IMR-90 (cell line): ENCODE measurements at regions not wholly inside any gene's neighbourhood (a gene's known extent, or its start where the extent isn't known, plus 50 kb on each side); places are given as distances from the start of the nearest gene placed in this dataset.

ENCODE experiments used
- ATAC-seq: fragments of 200-7000 bp; cut with Tn5 transposase; 2 replicates; pipeline ENCODE4 v1.9.1; 2020; ENCODE audit warnings: low read depth, mild to moderate bottlenecking, moderate library complexity
- BruUV-seq: library from RNA; stranded (reverse); fragments of 400-500 nt; replicated peaks from 2 replicates; lab custom pipeline; 2021; lab: Mats Ljungman, UMichigan
- CTCF ChIA-PET: fragments of 300-600 bp; formaldehyde crosslinking; extraction: SDS; loops from one replicate; lab custom pipeline; 2021; ENCODE audit warnings: antibody characterized with exemption; lab: Yijun Ruan, JAX
- POLR2A ChIA-PET: fragments of 300-600 bp; sonication (Branson Sonifier 250); formaldehyde crosslinking; loops from one replicate; lab custom pipeline; 2022; ENCODE audit warnings: antibody characterized with exemption; ENCODE audit not compliant: unreplicated experiment; lab: Charles Lee
- DNase-seq: peaks from one replicate; pipeline ENCODE4 v3.0.0; 2013
- H2AFZ ChIP-seq: replicated peaks from 2 replicates; pipeline ENCODE3; 2013; ENCODE audit warnings: low read length, mild to moderate bottlenecking; ENCODE audit not compliant: poor library complexity
- H2AK5ac ChIP-seq: 2 replicates; pipeline ENCODE4 v1.6.1; 2013; ENCODE audit warnings: low read depth, low read length, inconsistent platforms
- H2AK9ac ChIP-seq: replicated peaks from 2 replicates; pipeline ENCODE3; 2013; ENCODE audit warnings: mild to moderate bottlenecking, low read depth, low read length, moderate library complexity; ENCODE audit not compliant: poor library complexity
- H2BK120ac ChIP-seq: 2 replicates; pipeline ENCODE4 v1.6.1; 2013; ENCODE audit warnings: low read depth, low read length, inconsistent platforms
- H2BK15ac ChIP-seq: 3 replicates; pipeline ENCODE4 v1.6.1; 2013; ENCODE audit warnings: low read depth, low read length, inconsistent platforms
- H2BK20ac ChIP-seq: 2 replicates; pipeline ENCODE4 v1.6.1; 2013; ENCODE audit warnings: low read depth, mild to moderate bottlenecking, inconsistent platforms, low read length, moderate library complexity
- H2BK5ac ChIP-seq: 2 replicates; pipeline ENCODE4 v1.6.1; 2013; ENCODE audit warnings: mild to moderate bottlenecking, low read depth, low read length, inconsistent platforms; ENCODE audit not compliant: poor library complexity, severe bottlenecking
- H3K14ac ChIP-seq: replicated peaks from 2 replicates; pipeline ENCODE4 v1.6.1; 2013; ENCODE audit warnings: low read depth, low read length, inconsistent platforms
- H3K18ac ChIP-seq: 2 replicates; pipeline ENCODE4 v1.6.1; 2013; ENCODE audit warnings: low read depth, low read length, control low read depth
- H3K23ac ChIP-seq: 2 replicates; pipeline ENCODE4 v1.6.1; 2013; ENCODE audit warnings: low read depth, low read length, inconsistent platforms
- H3K27ac ChIP-seq: 2 replicates; pipeline ENCODE4 v1.5.1; 2013; ENCODE audit warnings: mild to moderate bottlenecking, control low read depth, low read length; ENCODE audit not compliant: insufficient read depth
- H3K27me3 ChIP-seq: 2 replicates; pipeline ENCODE4 v1.6.1; 2013; ENCODE audit warnings: low read length; ENCODE audit not compliant: control insufficient read depth, insufficient read depth
- H3K36me3 ChIP-seq: 2 replicates; pipeline ENCODE4 v1.6.1; 2013; ENCODE audit warnings: low read length, mixed read lengths; ENCODE audit not compliant: control insufficient read depth, insufficient read depth
- H3K4ac ChIP-seq: 2 replicates; pipeline ENCODE4 v1.6.1; 2013; ENCODE audit warnings: low read depth, low read length, inconsistent platforms
- H3K4me1 ChIP-seq: 2 replicates; pipeline ENCODE4 v1.6.1; 2013; ENCODE audit warnings: low read length, mixed read lengths; ENCODE audit not compliant: control insufficient read depth, insufficient read depth
- H3K4me2 ChIP-seq: 2 replicates; pipeline ENCODE4 v1.6.1; 2013; ENCODE audit warnings: low read depth, mild to moderate bottlenecking, control low read depth, low read length, moderate library complexity
- H3K4me3 ChIP-seq: 2 replicates; pipeline ENCODE4 v1.5.1; 2013; ENCODE audit warnings: low read depth, mild to moderate bottlenecking, control low read depth, low read length, moderate library complexity; ENCODE audit not compliant: insufficient read depth
- H3K56ac ChIP-seq: 2 replicates; pipeline ENCODE4 v1.6.1; 2013; ENCODE audit warnings: low read length, inconsistent platforms; ENCODE audit not compliant: insufficient read depth; ENCODE audit errors: extremely low read depth
- H3K79me1 ChIP-seq, 2 experiments: 2 replicates each; pipeline ENCODE4 v1.6.1; 2013; ENCODE audit warnings: low read length in 2 of 2, inconsistent platforms in 1 of 2, low read depth in 1 of 2
- H3K9ac ChIP-seq: 2 replicates; pipeline ENCODE4 v1.6.1; 2013; ENCODE audit warnings: low read depth, low read length, control low read depth
- H3K9me1 ChIP-seq: 2 replicates; pipeline ENCODE4 v1.6.1; 2013; ENCODE audit warnings: low read length, inconsistent platforms; ENCODE audit not compliant: insufficient read depth
- H3K9me3 ChIP-seq: 2 replicates; pipeline ENCODE4 v1.6.1; 2013; ENCODE audit warnings: low read length; ENCODE audit not compliant: control insufficient read depth, insufficient read depth
- H4K20me1 ChIP-seq: 2 replicates; pipeline ENCODE4 v1.6.1; 2013; ENCODE audit warnings: low read length, inconsistent platforms; ENCODE audit not compliant: insufficient read depth
- H4K5ac ChIP-seq: 2 replicates; pipeline ENCODE4 v1.6.1; 2013; ENCODE audit warnings: mild to moderate bottlenecking, low read depth, low read length, control low read depth
- H4K8ac ChIP-seq, 2 experiments: 2 replicates each; pipeline ENCODE4 v1.6.1; 2013; ENCODE audit warnings: low read depth in 2 of 2, low read length in 2 of 2, control low read depth in 1 of 2, inconsistent platforms in 1 of 2
- H4K91ac ChIP-seq: 2 replicates; pipeline ENCODE4 v1.6.1; 2013; ENCODE audit warnings: low read depth, low read length, inconsistent platforms; ENCODE audit not compliant: insufficient read depth
- CEBPB ChIP-seq: IDR thresholded peaks from 2 replicates; pipeline ENCODE4 v1.6.1; 2012; ENCODE audit warnings: low read depth, low read length, improper control_type of control experiment
- NFE2L2 ChIP-seq: fragments of 150-350 bp; IDR thresholded peaks from 2 replicates; pipeline ENCODE4 v1.6.1; 2016; ENCODE audit warnings: low read depth, mild to moderate bottlenecking, low read length
- POLR2A ChIP-seq: IDR thresholded peaks from 2 replicates; pipeline ENCODE4 v1.6.1; 2012; ENCODE audit warnings: mild to moderate bottlenecking, low read depth, low read length
- whole genome bisulfite sequencing, 2 experiments: methylation state at CpG; one replicate each; pipeline versions ENCODE4 v1.1.5 to v1.1.7; 2013; ENCODE audit warnings: missing lambda C conversion rate in 2 of 2; ENCODE audit not compliant: insufficient read length in 1 of 2; ENCODE audit errors: extremely low coverage in 2 of 2; 5-methylcytosine and 5-hydroxymethylcytosine counted together
- dilution Hi-C: fragments of 300-500 bp; cut with HindIII; formaldehyde crosslinking; loops from one replicate; pipeline ENCODE4 v1.14.3; 2018; ENCODE audit warnings: low sequenced_read_pairs; ENCODE audit not compliant: unreplicated experiment
- in situ Hi-C: fragments of 300-500 bp; cut with MboI; formaldehyde crosslinking; loops from 3 replicates; pipeline ENCODE4 v1.14.3; 2019; ENCODE audit warnings: low sequenced_read_pairs, inconsistent platforms, mixed read lengths
- intact Hi-C: fragments of 100-400 bp; cut with micrococcal nuclease; formaldehyde crosslinking; loops from 2 replicates; pipeline ENCODE4 v1.10.0; 2022

DNA sequence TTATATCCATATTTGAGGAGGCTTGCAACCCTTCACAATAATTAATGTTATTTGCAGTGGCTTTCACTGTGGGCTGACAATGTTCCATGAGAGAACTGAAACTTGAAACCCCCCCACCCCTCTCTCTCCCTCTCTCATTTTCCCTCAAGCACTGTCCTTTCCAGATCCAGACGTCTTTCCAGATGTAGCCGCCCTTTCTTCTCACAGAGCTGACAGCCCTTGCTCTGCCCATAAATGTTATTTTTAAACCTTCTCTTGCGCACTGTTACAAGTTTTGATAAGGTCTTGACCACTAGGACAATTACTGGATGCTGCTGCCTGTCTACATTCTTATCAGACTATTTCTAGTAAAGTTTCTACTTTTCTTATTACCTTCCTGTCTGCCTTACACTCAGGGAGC lies 91.4 kb upstream of the LINC00305 start:
- no peak overlapping the region for H3K4ac ChIP-seq
- H2AFZ ChIP-seq: no peak overlapping the region
- H3K36me3 ChIP-seq: no peaks in the 10 kb centered on the region
- intact Hi-C loops (no loop called here), in situ Hi-C loops (loop anchor here (25.0 kb wide), 1 partner anchor 103 kb away; the partner anchor contains the start of gene LINC00305), dilution Hi-C loops (no loop called here)
- H3K27me3 ChIP-seq: no peaks in the 10 kb centered on the region
- H4K91ac ChIP-seq: no peak overlapping the region
- no peaks in the 10 kb centered on the region for H4K20me1 ChIP-seq
- no peak for TF ChIP-seq NFE2L2
- no peak for TF ChIP-seq CEBPB
- no peak for TF ChIP-seq POLR2A
- ATAC-seq: no peak
- H3K4me1 ChIP-seq: no peaks in the 10 kb centered on the region
- no CpG with 5 or more reads among the region's 3 CpGs for WGBS, 2 experiments
- H4K5ac ChIP-seq: no peak overlapping the region
- no TSS peak for BruUV-seq
- no peak overlapping the region for H2BK5ac ChIP-seq
- POLR2A ChIA-PET: no interaction called here
- H2AK9ac ChIP-seq: no peak overlapping the region
- H3K27ac ChIP-seq: no peak overlapping the region
- no peak overlapping the region for H3K23ac ChIP-seq
- H3K9me1 ChIP-seq: no peaks in the 10 kb centered on the region
- CTCF ChIA-PET: no interaction called here
- no peak overlapping the region for H3K14ac ChIP-seq
- DNase-seq: no peak
- H3K4me3 ChIP-seq: no peak overlapping the region
- H2BK20ac ChIP-seq: no peak overlapping the region
- H3K9ac ChIP-seq: no peak overlapping the region
- no peak overlapping the region for H2BK120ac ChIP-seq
- H4K8ac ChIP-seq: no peak overlapping the region
- H3K56ac ChIP-seq: no peak overlapping the region
- H2AK5ac ChIP-seq: no peak overlapping the region
- H2BK15ac ChIP-seq: no peak overlapping the region
- no peak overlapping the region for H3K18ac ChIP-seq
- H3K79me1 ChIP-seq: no peaks in the 10 kb centered on the region
- H3K4me2 ChIP-seq: no peak overlapping the region
- peaks cover 11% of the 10 kb centered on the region for H3K9me3 ChIP-seq
